Neural cell (in vitro differentiated cells): ENCODE measurements at regions not wholly inside any gene's neighbourhood (a gene's known extent, or its start where the extent isn't known, plus 50 kb on each side); places are given as distances from the start of the nearest gene placed in this dataset.

Experiments
- H2AFZ ChIP-seq: fragments of 200-600, 300-800 bp; sonication (generic), shearing (Covaris generic); 2 replicates; pipeline ENCODE4 v1.6.0; 2014; ENCODE audit warnings: low read depth, mild to moderate bottlenecking, antibody characterized with exemption, low read length, moderate library complexity
- H3F3A ChIP-seq: fragments of 200-600 bp; shearing (Covaris generic); 2 replicates; pipeline ENCODE4 v1.6.1; 2016; ENCODE audit warnings: mild to moderate bottlenecking, moderate library complexity, mixed read lengths, antibody characterized with exemption, low read length; ENCODE audit not compliant: insufficient read depth, poor library complexity, severe bottlenecking
- H3K27ac ChIP-seq: fragments of 200-600, 300-800 bp; sonication (generic), shearing (Covaris generic); 2 replicates; pipeline ENCODE4 v1.5.1; 2014; ENCODE audit warnings: mild to moderate bottlenecking, low read length, moderate library complexity
- H3K27me3 ChIP-seq: fragments of 300-800, 200-600 bp; sonication (generic), shearing (Covaris generic); 2 replicates; pipeline ENCODE4 v1.6.0; 2014; ENCODE audit warnings: mild to moderate bottlenecking, low read depth, low read length, moderate library complexity; ENCODE audit not compliant: insufficient read depth
- H3K36me3 ChIP-seq: fragments of 300-800, 200-600 bp; sonication (generic), shearing (Covaris generic); 2 replicates; pipeline ENCODE4 v1.5.1; 2014; ENCODE audit warnings: mild to moderate bottlenecking, antibody characterized with exemption, low read length, moderate library complexity; ENCODE audit not compliant: insufficient read depth
- H3K4me2 ChIP-seq: fragments of 300-800, 200-600 bp; sonication (generic), shearing (Covaris generic); 2 replicates; pipeline ENCODE4 v1.6.0; 2014; ENCODE audit warnings: mild to moderate bottlenecking, low read length
- H3K4me3 ChIP-seq: fragments of 300-800, 200-600 bp; sonication (generic), shearing (Covaris generic); 2 replicates; pipeline ENCODE4 v1.5.1; 2014; ENCODE audit warnings: mild to moderate bottlenecking, low read length, moderate library complexity
- H3K79me2 ChIP-seq: fragments of 200-600 bp; shearing (Covaris generic); replicated peaks from 2 replicates; pipeline ENCODE4 v1.6.0; 2014; ENCODE audit warnings: mild to moderate bottlenecking, low read length, moderate library complexity; ENCODE audit not compliant: insufficient read depth
- H3K9ac ChIP-seq: fragments of 300-800, 200-600 bp; sonication (generic), shearing (Covaris generic); 2 replicates; pipeline ENCODE4 v1.6.1; 2016; ENCODE audit warnings: mild to moderate bottlenecking, low read length, mixed read lengths
- H3K9me2 ChIP-seq: fragments of 200-600 bp; shearing (Covaris generic); 2 replicates; pipeline ENCODE4 v1.6.1; 2016; ENCODE audit warnings: mild to moderate bottlenecking, low read length, mixed read lengths; ENCODE audit not compliant: insufficient read depth
- H3K9me3 ChIP-seq: fragments of 200-600, 300-800 bp; sonication (generic), shearing (Covaris generic); 2 replicates; pipeline ENCODE4 v1.6.1; 2016; ENCODE audit warnings: mild to moderate bottlenecking, mixed run types, low read length, moderate library complexity, mixed read lengths
- H4K20me1 ChIP-seq: fragments of 200-600 bp; shearing (Covaris generic); 2 replicates; pipeline ENCODE4 v1.6.1; 2016; ENCODE audit warnings: mild to moderate bottlenecking, mixed run types; ENCODE audit not compliant: insufficient read depth
- EP300 ChIP-seq: fragments of 450-650 bp; conservative IDR thresholded peaks from 2 replicates; pipeline ENCODE4 v1.6.1; 2014; ENCODE audit warnings: antibody characterized with exemption, mild to moderate bottlenecking, moderate library complexity; ENCODE audit not compliant: poor library complexity, severe bottlenecking
- EZH2 ChIP-seq: fragments of 200-600, 300-800 bp; shearing (Covaris generic), sonication (generic); IDR thresholded peaks from 2 replicates; pipeline ENCODE4 v1.6.1; 2014; ENCODE audit warnings: antibody characterized with exemption, low read length, borderline replicate concordance, mild to moderate bottlenecking; ENCODE audit not compliant: insufficient read depth, poor library complexity, severe bottlenecking
- MXI1 ChIP-seq: fragments of 450-650 bp; conservative IDR thresholded peaks from 2 replicates; pipeline ENCODE4 v1.6.1; 2014; ENCODE audit warnings: antibody characterized with exemption, mild to moderate bottlenecking; ENCODE audit not compliant: poor library complexity, severe bottlenecking
- POLR2AphosphoS5 ChIP-seq: IDR thresholded peaks from 2 replicates; pipeline ENCODE4 v1.6.1; 2012
- RAD21 ChIP-seq: fragments of 450-650 bp; conservative IDR thresholded peaks from 2 replicates; pipeline ENCODE4 v1.6.1; 2014; ENCODE audit warnings: antibody characterized with exemption, mild to moderate bottlenecking, moderate library complexity
- SMC3 ChIP-seq: fragments of 450-650 bp; conservative IDR thresholded peaks from 2 replicates; pipeline ENCODE4 v1.6.1; 2014; ENCODE audit warnings: antibody characterized with exemption, mild to moderate bottlenecking, moderate library complexity; ENCODE audit not compliant: poor library complexity
- TAF1 ChIP-seq: IDR thresholded peaks from 2 replicates; pipeline ENCODE4 v1.6.1; 2012; ENCODE audit warnings: low read depth
- TF ChIP-seq, protein P1 (sequence below): fragments of 450-650 bp; IDR thresholded peaks from 2 replicates; pipeline ENCODE4 v1.5.1; 2014; ENCODE audit warnings: antibody characterized with exemption, mild to moderate bottlenecking, moderate library complexity; ENCODE audit not compliant: poor library complexity, severe bottlenecking
- TF ChIP-seq, protein P2 (sequence below): IDR thresholded peaks from 2 replicates; pipeline ENCODE4 v1.6.1; 2012; ENCODE audit warnings: borderline replicate concordance

DNA sequence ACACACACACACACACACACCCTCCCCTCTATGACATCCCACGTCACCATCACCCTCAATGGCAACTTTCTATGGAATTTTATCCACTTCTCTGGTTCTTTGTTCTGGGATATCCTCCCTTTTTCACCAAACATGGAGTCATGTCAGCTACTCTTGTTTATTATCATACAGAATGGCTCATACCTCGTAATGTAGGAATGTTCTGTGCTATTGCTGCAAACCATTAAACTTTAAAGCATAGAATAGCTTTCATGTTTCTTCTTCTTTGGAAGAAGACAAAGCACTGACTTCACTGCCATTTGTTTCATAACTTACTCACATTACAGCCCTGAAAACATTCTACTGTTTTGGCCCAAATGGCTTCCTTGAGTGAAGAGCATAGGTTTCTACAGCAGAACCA is 163.4 kb downstream of the FOXO1 start:
- Histone ChIP-seq H3K4me3 (no peak overlapping the region), H3F3A (no peaks in the 10 kb centered on the region), H3K9me2 (no peaks in the 10 kb centered on the region), H3K9ac (no peak overlapping the region), H3K4me2 (no peak overlapping the region), H2AFZ (no peak overlapping the region), H3K36me3 (no peaks in the 10 kb centered on the region), H3K27me3 (no peaks in the 10 kb centered on the region), H4K20me1 (no peaks in the 10 kb centered on the region), H3K9me3 (no peaks in the 10 kb centered on the region), H3K27ac (no peak overlapping the region), H3K79me2 (no peaks in the 10 kb centered on the region)
- TF ChIP-seq TAF1 (no peak), EP300 (no peak), RAD21 (no peak), POLR2AphosphoS5 (no peak)
- TF ChIP-seq, protein P1, sequence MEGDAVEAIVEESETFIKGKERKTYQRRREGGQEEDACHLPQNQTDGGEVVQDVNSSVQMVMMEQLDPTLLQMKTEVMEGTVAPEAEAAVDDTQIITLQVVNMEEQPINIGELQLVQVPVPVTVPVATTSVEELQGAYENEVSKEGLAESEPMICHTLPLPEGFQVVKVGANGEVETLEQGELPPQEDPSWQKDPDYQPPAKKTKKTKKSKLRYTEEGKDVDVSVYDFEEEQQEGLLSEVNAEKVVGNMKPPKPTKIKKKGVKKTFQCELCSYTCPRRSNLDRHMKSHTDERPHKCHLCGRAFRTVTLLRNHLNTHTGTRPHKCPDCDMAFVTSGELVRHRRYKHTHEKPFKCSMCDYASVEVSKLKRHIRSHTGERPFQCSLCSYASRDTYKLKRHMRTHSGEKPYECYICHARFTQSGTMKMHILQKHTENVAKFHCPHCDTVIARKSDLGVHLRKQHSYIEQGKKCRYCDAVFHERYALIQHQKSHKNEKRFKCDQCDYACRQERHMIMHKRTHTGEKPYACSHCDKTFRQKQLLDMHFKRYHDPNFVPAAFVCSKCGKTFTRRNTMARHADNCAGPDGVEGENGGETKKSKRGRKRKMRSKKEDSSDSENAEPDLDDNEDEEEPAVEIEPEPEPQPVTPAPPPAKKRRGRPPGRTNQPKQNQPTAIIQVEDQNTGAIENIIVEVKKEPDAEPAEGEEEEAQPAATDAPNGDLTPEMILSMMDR: no peak
- TF ChIP-seq, protein P2, sequence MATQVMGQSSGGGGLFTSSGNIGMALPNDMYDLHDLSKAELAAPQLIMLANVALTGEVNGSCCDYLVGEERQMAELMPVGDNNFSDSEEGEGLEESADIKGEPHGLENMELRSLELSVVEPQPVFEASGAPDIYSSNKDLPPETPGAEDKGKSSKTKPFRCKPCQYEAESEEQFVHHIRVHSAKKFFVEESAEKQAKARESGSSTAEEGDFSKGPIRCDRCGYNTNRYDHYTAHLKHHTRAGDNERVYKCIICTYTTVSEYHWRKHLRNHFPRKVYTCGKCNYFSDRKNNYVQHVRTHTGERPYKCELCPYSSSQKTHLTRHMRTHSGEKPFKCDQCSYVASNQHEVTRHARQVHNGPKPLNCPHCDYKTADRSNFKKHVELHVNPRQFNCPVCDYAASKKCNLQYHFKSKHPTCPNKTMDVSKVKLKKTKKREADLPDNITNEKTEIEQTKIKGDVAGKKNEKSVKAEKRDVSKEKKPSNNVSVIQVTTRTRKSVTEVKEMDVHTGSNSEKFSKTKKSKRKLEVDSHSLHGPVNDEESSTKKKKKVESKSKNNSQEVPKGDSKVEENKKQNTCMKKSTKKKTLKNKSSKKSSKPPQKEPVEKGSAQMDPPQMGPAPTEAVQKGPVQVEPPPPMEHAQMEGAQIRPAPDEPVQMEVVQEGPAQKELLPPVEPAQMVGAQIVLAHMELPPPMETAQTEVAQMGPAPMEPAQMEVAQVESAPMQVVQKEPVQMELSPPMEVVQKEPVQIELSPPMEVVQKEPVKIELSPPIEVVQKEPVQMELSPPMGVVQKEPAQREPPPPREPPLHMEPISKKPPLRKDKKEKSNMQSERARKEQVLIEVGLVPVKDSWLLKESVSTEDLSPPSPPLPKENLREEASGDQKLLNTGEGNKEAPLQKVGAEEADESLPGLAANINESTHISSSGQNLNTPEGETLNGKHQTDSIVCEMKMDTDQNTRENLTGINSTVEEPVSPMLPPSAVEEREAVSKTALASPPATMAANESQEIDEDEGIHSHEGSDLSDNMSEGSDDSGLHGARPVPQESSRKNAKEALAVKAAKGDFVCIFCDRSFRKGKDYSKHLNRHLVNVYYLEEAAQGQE: no peak

DNA sequence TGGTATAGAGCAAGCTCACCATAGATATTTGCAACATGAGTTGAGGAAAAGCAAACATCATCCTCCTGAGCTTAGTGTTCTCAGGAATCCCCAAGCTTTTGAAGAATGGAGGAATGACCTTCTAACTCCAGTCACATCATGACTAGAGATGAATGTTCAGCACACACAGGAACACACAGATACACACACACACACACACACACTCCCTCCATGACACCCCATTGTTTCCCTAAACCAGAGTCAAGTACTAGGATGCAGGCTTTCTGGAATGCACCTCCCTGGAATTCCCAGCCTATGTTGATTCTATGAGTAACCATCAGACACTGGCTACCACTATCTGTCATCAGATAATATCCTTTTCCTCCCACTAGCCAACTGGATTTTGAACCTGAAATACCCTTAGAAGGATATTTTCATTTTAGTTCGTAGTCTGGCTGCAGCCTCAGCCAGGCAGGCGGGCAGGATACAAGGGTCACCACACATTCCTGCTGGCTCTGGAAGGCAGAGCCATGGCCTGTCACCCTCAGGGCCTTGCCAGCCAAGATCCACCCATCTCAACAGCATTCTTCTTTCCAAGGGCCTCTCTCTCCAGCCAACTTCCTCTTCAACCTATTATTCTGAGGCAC is 162.4 kb downstream of the FOXO1 start:
- no peak overlapping the region for H2AFZ ChIP-seq
- no peaks in the 10 kb centered on the region for H4K20me1 ChIP-seq
- H3K4me2 ChIP-seq: no peak overlapping the region
- no peak for TF ChIP-seq EZH2
- TF ChIP-seq TAF1: no peak
- TF ChIP-seq RAD21: no peak
- TF ChIP-seq, protein P1: no peak
- TF ChIP-seq SMC3: no peak
- TF ChIP-seq EP300: no peak
- no peak for TF ChIP-seq POLR2AphosphoS5
- TF ChIP-seq, protein P2: no peak
- TF ChIP-seq MXI1: no peak
- H3K27ac ChIP-seq: no peak overlapping the region
- no peaks in the 10 kb centered on the region for H3K9me2 ChIP-seq
- no peak overlapping the region for H3K4me3 ChIP-seq
- H3K27me3 ChIP-seq: no peaks in the 10 kb centered on the region
- H3K79me2 ChIP-seq: no peaks in the 10 kb centered on the region
- H3K9me3 ChIP-seq: no peaks in the 10 kb centered on the region
- H3K9ac ChIP-seq: no peak overlapping the region
- H3F3A ChIP-seq: no peaks in the 10 kb centered on the region
- H3K36me3 ChIP-seq: no peaks in the 10 kb centered on the region
